ENCODE measurements at regions not wholly inside any gene's neighbourhood (a gene's known extent, or its start where the extent isn't known, plus 50 kb on each side); places are given as distances from the start of the nearest gene placed in this dataset.

DNA sequence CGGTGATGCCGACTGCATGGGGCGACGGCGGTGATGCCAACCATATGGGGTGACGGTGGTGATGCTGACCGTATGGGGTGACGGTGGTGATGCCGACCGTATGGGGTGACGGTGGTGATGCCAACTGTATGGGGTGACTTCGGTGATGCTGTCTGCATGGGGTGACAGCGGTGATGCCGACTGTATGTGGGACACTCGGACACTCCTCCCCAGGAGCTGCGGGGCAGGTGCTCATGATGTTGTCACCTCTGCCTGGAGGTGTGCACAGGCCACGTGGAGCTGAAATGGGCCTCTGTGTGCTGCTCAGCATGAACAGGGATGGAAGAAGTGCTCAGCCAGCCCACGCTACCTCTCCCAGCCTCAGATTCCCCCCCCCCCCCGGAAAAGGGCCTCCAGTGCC, 171.8 kb downstream of the OLFM1 start:
- Histone ChIP-seq H3K9me3 (ENCODE audit: insufficient read depth, low read depth, low read length) (no peaks in the 10 kb centered on the region), H2AFZ (ENCODE audit: low read length) (no peak overlapping the region), H3F3A (ENCODE audit: low read depth) (no peaks in the 10 kb centered on the region), H4K20me1 (ENCODE audit: insufficient read depth, low read length, poor library complexity, severe bottlenecking) (no peaks in the 10 kb centered on the region), H3K9ac (ENCODE audit: low read depth, low read length, poor library complexity, severe bottlenecking) (no peak overlapping the region), H3K4me1 (ENCODE audit: insufficient read depth, low read length, poor library complexity, severe bottlenecking) (peaks cover 13% of the 10 kb centered on the region), H3K79me2 (ENCODE audit: insufficient read depth, low read length) (no peaks in the 10 kb centered on the region), H3K4me2 (ENCODE audit: low read depth, low read length, poor library complexity, severe bottlenecking) (no peak overlapping the region), H3K27me3 (ENCODE audit: insufficient read depth, low read length, poor library complexity, severe bottlenecking) (no peaks in the 10 kb centered on the region), H3K36me3 (ENCODE audit: insufficient read depth, low read length) (no peaks in the 10 kb centered on the region), H3K9me2 (replicated peaks; ENCODE audit: low read depth, low read length) (no peaks in the 10 kb centered on the region), H3K4me3 (ENCODE audit: low read length, poor library complexity, severe bottlenecking) (no peak overlapping the region)
- TF ChIP-seq, protein P1, sequence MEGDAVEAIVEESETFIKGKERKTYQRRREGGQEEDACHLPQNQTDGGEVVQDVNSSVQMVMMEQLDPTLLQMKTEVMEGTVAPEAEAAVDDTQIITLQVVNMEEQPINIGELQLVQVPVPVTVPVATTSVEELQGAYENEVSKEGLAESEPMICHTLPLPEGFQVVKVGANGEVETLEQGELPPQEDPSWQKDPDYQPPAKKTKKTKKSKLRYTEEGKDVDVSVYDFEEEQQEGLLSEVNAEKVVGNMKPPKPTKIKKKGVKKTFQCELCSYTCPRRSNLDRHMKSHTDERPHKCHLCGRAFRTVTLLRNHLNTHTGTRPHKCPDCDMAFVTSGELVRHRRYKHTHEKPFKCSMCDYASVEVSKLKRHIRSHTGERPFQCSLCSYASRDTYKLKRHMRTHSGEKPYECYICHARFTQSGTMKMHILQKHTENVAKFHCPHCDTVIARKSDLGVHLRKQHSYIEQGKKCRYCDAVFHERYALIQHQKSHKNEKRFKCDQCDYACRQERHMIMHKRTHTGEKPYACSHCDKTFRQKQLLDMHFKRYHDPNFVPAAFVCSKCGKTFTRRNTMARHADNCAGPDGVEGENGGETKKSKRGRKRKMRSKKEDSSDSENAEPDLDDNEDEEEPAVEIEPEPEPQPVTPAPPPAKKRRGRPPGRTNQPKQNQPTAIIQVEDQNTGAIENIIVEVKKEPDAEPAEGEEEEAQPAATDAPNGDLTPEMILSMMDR (conservative IDR thresholded peaks at IDR 0.05; ENCODE audit: low read length): no peak
- no peak for TF ChIP-seq EZH2phosphoT487 (IDR thresholded peaks at IDR 0.05; ENCODE audit: borderline replicate concordance)

DNA sequence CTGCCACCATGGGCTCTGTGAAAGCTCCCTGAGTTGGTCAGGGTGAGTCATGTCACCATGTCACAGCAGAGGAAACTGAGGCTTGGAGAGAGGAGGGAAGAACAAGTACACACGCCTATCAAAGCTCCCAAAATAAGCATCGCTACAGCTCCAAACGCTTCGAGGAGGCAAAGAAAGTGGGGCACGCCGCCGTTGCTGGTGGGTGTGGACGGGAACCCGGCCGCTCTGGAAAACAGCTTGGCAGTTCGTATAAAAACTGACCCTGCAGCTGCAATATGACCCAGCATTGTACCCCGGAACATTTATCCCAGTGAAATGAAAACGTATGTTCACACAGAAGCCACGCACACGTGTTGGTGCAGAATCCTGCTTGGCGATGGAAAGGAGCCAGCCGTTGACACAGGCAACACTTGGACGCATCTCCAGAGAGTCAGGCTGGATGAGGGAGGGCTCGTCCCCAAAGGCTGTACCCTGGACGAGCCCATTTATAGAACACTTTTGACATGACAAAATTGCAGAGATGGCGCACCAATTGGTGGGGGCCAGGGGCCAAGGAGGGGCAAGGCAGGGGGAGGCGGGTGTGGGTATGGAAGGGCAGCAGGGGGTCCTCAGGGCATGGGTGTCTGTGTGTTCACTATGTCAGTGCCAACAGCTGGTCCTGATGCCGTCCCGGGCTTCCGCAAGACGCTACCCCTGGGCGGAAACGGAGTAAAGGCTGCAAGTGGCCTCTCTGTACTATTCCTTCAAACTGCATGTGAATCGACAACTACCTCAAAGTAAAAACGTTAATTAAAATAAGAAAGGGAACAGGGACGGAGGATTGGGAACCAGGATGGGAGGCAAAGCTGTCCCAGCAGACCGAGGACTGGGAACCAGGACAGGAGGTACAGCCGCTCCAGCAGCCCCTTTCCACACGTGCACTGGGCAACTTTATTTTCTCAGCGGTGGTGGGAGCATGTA, 173.0 kb downstream of the OLFM1 start:
- TF ChIP-seq EZH2phosphoT487 (IDR thresholded peaks at IDR 0.05; ENCODE audit: borderline replicate concordance): no peak
- no peaks in the 10 kb centered on the region for H3K9me3 ChIP-seq (ENCODE audit: insufficient read depth, low read depth, low read length)
- peaks cover 14% of the 10 kb centered on the region for H3K4me1 ChIP-seq (ENCODE audit: insufficient read depth, low read length, poor library complexity, severe bottlenecking)
- H3K4me2 ChIP-seq (ENCODE audit: low read depth, low read length, poor library complexity, severe bottlenecking): no peak overlapping the region
- H2AFZ ChIP-seq (ENCODE audit: low read length): no peak overlapping the region
- no peak overlapping the region for H3K9ac ChIP-seq (ENCODE audit: low read depth, low read length, poor library complexity, severe bottlenecking)
- H3K9me2 ChIP-seq (replicated peaks; ENCODE audit: low read depth, low read length): no peaks in the 10 kb centered on the region
- H3K36me3 ChIP-seq (ENCODE audit: insufficient read depth, low read length): no peaks in the 10 kb centered on the region
- no peaks in the 10 kb centered on the region for H4K20me1 ChIP-seq (ENCODE audit: insufficient read depth, low read length, poor library complexity, severe bottlenecking)
- no peak overlapping the region for H3K4me3 ChIP-seq (ENCODE audit: low read length, poor library complexity, severe bottlenecking)
- H3K79me2 ChIP-seq (ENCODE audit: insufficient read depth, low read length): no peaks in the 10 kb centered on the region
- no peaks in the 10 kb centered on the region for H3F3A ChIP-seq (ENCODE audit: low read depth)
- H3K27me3 ChIP-seq (ENCODE audit: insufficient read depth, low read length, poor library complexity, severe bottlenecking): no peaks in the 10 kb centered on the region

DNA sequence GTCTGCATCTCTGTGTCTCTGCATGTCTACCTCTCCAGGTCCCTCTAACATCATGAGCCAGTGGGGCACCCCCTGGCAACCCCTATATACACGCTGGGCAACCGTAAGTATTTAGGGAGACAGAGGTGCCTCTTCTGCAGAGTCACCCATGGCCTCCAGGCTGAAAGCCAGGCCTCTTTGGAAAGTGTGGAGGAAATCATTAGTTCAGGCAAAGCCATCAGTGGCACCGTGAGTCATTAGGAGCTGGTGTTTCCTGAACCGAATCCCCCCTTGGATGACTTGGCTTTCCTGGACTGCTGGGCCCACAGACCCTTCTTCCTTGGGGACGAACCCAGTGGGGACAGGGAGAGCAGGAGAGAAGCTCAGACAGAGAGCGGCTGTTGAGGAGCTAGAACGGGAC, 174.8 kb downstream of the OLFM1 start:
- peaks cover 26% of the 10 kb centered on the region for H3K4me1 ChIP-seq (ENCODE audit: insufficient read depth, low read length, poor library complexity, severe bottlenecking)
- H3K9me3 ChIP-seq (ENCODE audit: insufficient read depth, low read depth, low read length): no peaks in the 10 kb centered on the region
- TF ChIP-seq EZH2phosphoT487 (IDR thresholded peaks at IDR 0.05; ENCODE audit: borderline replicate concordance): no peak
- TF ChIP-seq, protein P1 (conservative IDR thresholded peaks at IDR 0.05; ENCODE audit: low read length): no peak
- H2AFZ ChIP-seq (ENCODE audit: low read length): no peak overlapping the region
- no peaks in the 10 kb centered on the region for H3K9me2 ChIP-seq (replicated peaks; ENCODE audit: low read depth, low read length)
- H3K9ac ChIP-seq (ENCODE audit: low read depth, low read length, poor library complexity, severe bottlenecking): no peak overlapping the region
- H3K36me3 ChIP-seq (ENCODE audit: insufficient read depth, low read length): no peaks in the 10 kb centered on the region
- H4K20me1 ChIP-seq (ENCODE audit: insufficient read depth, low read length, poor library complexity, severe bottlenecking): no peaks in the 10 kb centered on the region
- no peaks in the 10 kb centered on the region for H3K27me3 ChIP-seq (ENCODE audit: insufficient read depth, low read length, poor library complexity, severe bottlenecking)
- H3K4me2 ChIP-seq (ENCODE audit: low read depth, low read length, poor library complexity, severe bottlenecking): no peak overlapping the region
- no peaks in the 10 kb centered on the region for H3K79me2 ChIP-seq (ENCODE audit: insufficient read depth, low read length)
- H3F3A ChIP-seq (ENCODE audit: low read depth): no peaks in the 10 kb centered on the region
- H3K4me3 ChIP-seq (ENCODE audit: low read length, poor library complexity, severe bottlenecking): no peak overlapping the region

Measured in Loucy (cell line).